ENCODE measurements at regions not wholly inside any gene's neighbourhood (a gene's known extent, or its start where the extent isn't known, plus 50 kb on each side); places are given as distances from the start of the nearest gene placed in this dataset.

GRCh38 chr15:69902414-69903062 lies 195.2 kb downstream of the TLE3 start:
- TF ChIP-seq EZH2 (IDR thresholded peaks at IDR 0.05; ENCODE audit: low read length), result no peak
- TF ChIP-seq CTCF (optimal IDR thresholded peaks at IDR 0.05 in 1 of 3, IDR thresholded peaks at IDR 0.05 in 1 of 3, conservative IDR thresholded peaks at IDR 0.05 in 1 of 3; ENCODE audit: extremely low read depth in 1 of 3, insufficient read depth in 2 of 3, low read length in 3 of 3), result no peak

Data from keratinocyte (primary cell).